ENCODE measurements at regions not wholly inside any gene's neighbourhood (a gene's known extent, or its start where the extent isn't known, plus 50 kb on each side); places are given as distances from the start of the nearest gene placed in this dataset.

GRCh38 chr2:136210455-136210805, 92.5 kb upstream of the CXCR4 start:
- TF ChIP-seq POLR2AphosphoS5 (IDR thresholded peaks at IDR 0.05) = no peak
- TF ChIP-seq, protein P1, sequence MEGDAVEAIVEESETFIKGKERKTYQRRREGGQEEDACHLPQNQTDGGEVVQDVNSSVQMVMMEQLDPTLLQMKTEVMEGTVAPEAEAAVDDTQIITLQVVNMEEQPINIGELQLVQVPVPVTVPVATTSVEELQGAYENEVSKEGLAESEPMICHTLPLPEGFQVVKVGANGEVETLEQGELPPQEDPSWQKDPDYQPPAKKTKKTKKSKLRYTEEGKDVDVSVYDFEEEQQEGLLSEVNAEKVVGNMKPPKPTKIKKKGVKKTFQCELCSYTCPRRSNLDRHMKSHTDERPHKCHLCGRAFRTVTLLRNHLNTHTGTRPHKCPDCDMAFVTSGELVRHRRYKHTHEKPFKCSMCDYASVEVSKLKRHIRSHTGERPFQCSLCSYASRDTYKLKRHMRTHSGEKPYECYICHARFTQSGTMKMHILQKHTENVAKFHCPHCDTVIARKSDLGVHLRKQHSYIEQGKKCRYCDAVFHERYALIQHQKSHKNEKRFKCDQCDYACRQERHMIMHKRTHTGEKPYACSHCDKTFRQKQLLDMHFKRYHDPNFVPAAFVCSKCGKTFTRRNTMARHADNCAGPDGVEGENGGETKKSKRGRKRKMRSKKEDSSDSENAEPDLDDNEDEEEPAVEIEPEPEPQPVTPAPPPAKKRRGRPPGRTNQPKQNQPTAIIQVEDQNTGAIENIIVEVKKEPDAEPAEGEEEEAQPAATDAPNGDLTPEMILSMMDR (IDR thresholded peaks at IDR 0.05) = no peak
- no peak for TF ChIP-seq POLR2A (IDR thresholded peaks at IDR 0.05)

Measured in breast epithelium (tissue), 3 donors.